Stimulated activated effector memory CD8-positive, alpha-beta T cell treated with anti-CD3 and anti-CD28 coated beads, Interleukin-12 subunit alpha, Interleukin-12 subunit beta, amount 100 ng/mL, for 72 hours (primary cell): ENCODE measurements at regions not wholly inside any gene's neighbourhood (a gene's known extent, or its start where the extent isn't known, plus 50 kb on each side); places are given as distances from the start of the nearest gene placed in this dataset.

Experiments used
- ATAC-seq: fragments of 150-1000 bp; cut with Tn5 transposase; 2 replicates; pipeline ENCODE4 v1.10.0; 2021
- DNase-seq, 2 donors: peaks; one replicate each; pipeline ENCODE4 v3.0.0; 2021 to 2022; ENCODE audit warnings: low spot score in 2 of 2
- H3K27ac Mint-ChIP-seq: one replicate; pipeline ENCODE4 v1.8.0; 2022; ENCODE audit warnings: mild to moderate bottlenecking, mixed read lengths
- H3K36me3 Mint-ChIP-seq: one replicate; pipeline ENCODE4 v1.8.0; 2022; ENCODE audit warnings: mild to moderate bottlenecking, mixed read lengths
- H3K4me1 Mint-ChIP-seq: one replicate; pipeline ENCODE4 v1.8.0; 2022; ENCODE audit warnings: mixed read lengths
- H3K4me3 Mint-ChIP-seq: one replicate; pipeline ENCODE4 v1.8.0; 2022; ENCODE audit warnings: mild to moderate bottlenecking, mixed read lengths
- H3K9me3 Mint-ChIP-seq: one replicate; pipeline ENCODE4 v1.8.0; 2022; ENCODE audit warnings: mixed read lengths

- DNase-seq (no peak), ATAC-seq (no peak)
- no peaks in the 10 kb centered on the region for H3K4me1 Mint-ChIP-seq
- H3K9me3 Mint-ChIP-seq, result peaks cover 13% of the 10 kb centered on the region
- H3K27ac Mint-ChIP-seq, result no peak overlapping the region
- H3K4me3 Mint-ChIP-seq, result no peak overlapping the region
- no peaks in the 10 kb centered on the region for H3K36me3 Mint-ChIP-seq
Measured at GRCh38 chr4:31126881-31127398, 406.8 kb downstream of the PCDH7 start.

DNA sequence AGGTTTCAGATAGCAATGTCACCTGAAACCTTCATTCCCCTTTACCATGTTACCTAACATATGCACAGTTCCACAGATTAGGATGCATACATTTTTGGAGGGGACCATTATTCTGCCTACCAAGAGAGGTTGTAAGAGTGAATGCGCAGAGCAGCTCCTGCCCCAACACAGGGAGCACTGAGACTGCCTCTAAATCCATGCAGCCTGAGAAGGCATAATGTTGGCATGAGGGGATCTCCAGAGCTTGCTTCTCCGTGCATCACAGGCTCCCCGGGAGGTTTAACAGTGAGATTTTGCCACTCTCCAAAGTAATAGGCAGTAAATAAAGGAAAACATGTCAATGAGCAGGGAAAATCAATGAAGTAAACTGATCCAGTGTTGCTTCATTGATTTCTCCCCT lies 410.8 kb downstream of the PCDH7 start:
- DNase-seq, result no peak
- Mint-ChIP-seq H3K9me3 (peaks cover 10% of the 10 kb centered on the region), H3K27ac (no peak overlapping the region), H3K4me1 (no peaks in the 10 kb centered on the region), H3K4me3 (no peak overlapping the region), H3K36me3 (no peaks in the 10 kb centered on the region)
- ATAC-seq, result no peak

- H3K4me3 Mint-ChIP-seq, result no peak overlapping the region
- no peaks in the 10 kb centered on the region for H3K36me3 Mint-ChIP-seq
- DNase-seq, result no peak
- H3K4me1 Mint-ChIP-seq, result no peaks in the 10 kb centered on the region
- ATAC-seq, result no peak
- H3K27ac Mint-ChIP-seq, result no peak overlapping the region
- peaks cover 9% of the 10 kb centered on the region for H3K9me3 Mint-ChIP-seq
Measured at GRCh38 chr4:31134720-31135119, 414.6 kb downstream of the PCDH7 start.

- no peaks in the 10 kb centered on the region for H3K4me1 Mint-ChIP-seq
- no peak overlapping the region for H3K27ac Mint-ChIP-seq
- DNase-seq (no peak), ATAC-seq (no peak)
- peaks cover 5% of the 10 kb centered on the region for H3K9me3 Mint-ChIP-seq
- H3K4me3 Mint-ChIP-seq, result no peak overlapping the region
- H3K36me3 Mint-ChIP-seq, result no peaks in the 10 kb centered on the region
Measured at GRCh38 chr4:31139767-31140166, 419.6 kb downstream of the PCDH7 start.

DNA sequence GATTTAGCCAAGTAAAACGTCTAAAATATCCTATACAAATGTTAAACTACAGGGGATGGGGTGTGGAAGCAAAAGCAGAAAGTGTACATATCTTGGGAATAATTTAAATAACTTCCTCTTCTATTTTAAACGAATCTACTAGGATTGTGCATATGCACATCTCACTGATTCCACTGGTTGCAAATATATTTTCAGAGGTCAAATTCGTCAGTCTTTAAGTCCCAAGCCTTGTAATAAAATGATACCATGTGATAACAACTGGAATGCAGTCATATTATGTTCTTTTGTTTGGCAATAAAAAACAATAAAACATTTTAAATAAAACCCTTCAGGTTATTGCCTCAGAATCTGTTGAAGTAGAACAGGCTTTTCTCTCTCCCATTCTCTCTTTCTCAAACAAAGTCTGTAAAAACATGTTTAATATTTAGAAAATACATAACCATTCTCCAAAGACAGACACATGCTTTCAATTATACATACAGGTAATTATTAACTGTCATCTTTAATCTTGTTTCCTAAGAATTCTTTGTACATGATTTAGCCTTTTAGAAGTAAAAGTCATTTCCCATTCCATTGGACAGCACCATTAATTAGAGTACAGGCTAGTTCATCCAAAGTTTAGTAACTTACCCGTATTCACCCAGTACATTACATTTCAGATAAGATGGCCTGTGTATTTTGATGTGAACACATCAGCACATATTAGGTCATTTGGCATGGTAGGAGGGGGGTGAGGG lies 421.1 kb downstream of the PCDH7 start:
- DNase-seq (no peak), ATAC-seq (no peak)
- no peak overlapping the region for H3K27ac Mint-ChIP-seq
- H3K4me3 Mint-ChIP-seq, result no peak overlapping the region
- peaks cover 7% of the 10 kb centered on the region for H3K9me3 Mint-ChIP-seq
- no peaks in the 10 kb centered on the region for H3K36me3 Mint-ChIP-seq
- no peaks in the 10 kb centered on the region for H3K4me1 Mint-ChIP-seq

DNA sequence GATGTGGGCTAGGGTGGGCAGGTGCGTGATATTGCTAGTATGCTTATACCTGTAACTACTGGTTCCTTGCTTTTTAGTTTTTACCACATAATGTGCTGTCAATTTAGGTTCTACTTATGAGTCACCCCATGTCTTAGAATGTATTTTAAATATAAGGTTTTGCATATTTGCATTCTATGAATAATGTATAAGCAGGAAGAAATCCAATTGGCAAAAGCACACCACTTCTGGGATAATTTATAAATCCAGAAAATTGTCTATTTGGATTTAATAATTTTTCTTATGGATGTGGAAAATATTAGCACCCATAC lies 421.6 kb downstream of the PCDH7 start:
- H3K4me3 Mint-ChIP-seq, result no peak overlapping the region
- H3K27ac Mint-ChIP-seq, result no peak overlapping the region
- H3K36me3 Mint-ChIP-seq, result no peaks in the 10 kb centered on the region
- H3K9me3 Mint-ChIP-seq, result peaks cover 9% of the 10 kb centered on the region
- DNase-seq, result no peak
- no peaks in the 10 kb centered on the region for H3K4me1 Mint-ChIP-seq
- no peak for ATAC-seq

- DNase-seq (no peak), ATAC-seq (no peak)
- Mint-ChIP-seq H3K27ac (no peak overlapping the region), H3K36me3 (no peaks in the 10 kb centered on the region), H3K4me3 (no peak overlapping the region), H3K4me1 (no peaks in the 10 kb centered on the region), H3K9me3 (peaks cover 8% of the 10 kb centered on the region)
Measured at GRCh38 chr4:31146366-31146765, 426.2 kb downstream of the PCDH7 start.

- H3K36me3 Mint-ChIP-seq, result no peaks in the 10 kb centered on the region
- peaks cover 11% of the 10 kb centered on the region for H3K9me3 Mint-ChIP-seq
Measured at GRCh38 chr4:31148990-31149389, 428.8 kb downstream of the PCDH7 start.

GRCh38 chr4:31156221-31156620 lies 436.1 kb downstream of the PCDH7 start:
- Mint-ChIP-seq H3K9me3 (peaks cover 8% of the 10 kb centered on the region), H3K36me3 (no peaks in the 10 kb centered on the region), H3K4me1 (no peaks in the 10 kb centered on the region), H3K27ac (no peak overlapping the region), H3K4me3 (no peak overlapping the region)
- no peak for ATAC-seq
- no peak for DNase-seq

More at GRCh38 chr4:31148990-31149389, 428.8 kb downstream of the PCDH7 start:
- Mint-ChIP-seq H3K4me1 (no peaks in the 10 kb centered on the region), H3K4me3 (no peak overlapping the region), H3K27ac (no peak overlapping the region)
- DNase-seq (no peak), ATAC-seq (no peak)

DNA sequence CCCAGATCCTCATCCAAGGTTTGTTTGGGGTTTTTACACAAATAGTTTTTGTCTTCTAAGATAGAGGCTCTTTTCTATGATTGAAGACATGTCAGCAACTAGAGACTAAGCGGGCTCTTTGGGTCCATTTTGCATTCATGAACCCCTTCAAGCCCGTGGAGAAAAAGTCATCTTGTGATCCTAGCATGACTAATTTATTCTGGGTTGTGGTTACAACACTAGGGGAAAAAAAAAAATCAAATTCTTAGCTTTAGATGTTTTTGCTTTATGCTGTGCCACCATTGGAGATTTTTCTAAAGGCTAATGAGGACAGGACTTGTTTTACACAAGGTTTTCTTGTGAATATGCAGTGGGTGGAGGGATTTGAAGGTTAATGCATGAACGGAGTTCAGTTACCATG lies 440.0 kb downstream of the PCDH7 start:
- no peak overlapping the region for H3K4me3 Mint-ChIP-seq
- no peak overlapping the region for H3K27ac Mint-ChIP-seq
- ATAC-seq (no peak), DNase-seq (no peak)
- H3K4me1 Mint-ChIP-seq, result no peaks in the 10 kb centered on the region
- peaks cover 14% of the 10 kb centered on the region for H3K9me3 Mint-ChIP-seq
- H3K36me3 Mint-ChIP-seq, result no peaks in the 10 kb centered on the region

- Mint-ChIP-seq H3K27ac (no peak overlapping the region), H3K36me3 (no peaks in the 10 kb centered on the region), H3K4me3 (no peak overlapping the region), H3K4me1 (no peaks in the 10 kb centered on the region), H3K9me3 (peaks cover 28% of the 10 kb centered on the region)
- no peak for DNase-seq
- no peak for ATAC-seq
Measured at GRCh38 chr4:31169846-31170245, 449.7 kb downstream of the PCDH7 start.

DNA sequence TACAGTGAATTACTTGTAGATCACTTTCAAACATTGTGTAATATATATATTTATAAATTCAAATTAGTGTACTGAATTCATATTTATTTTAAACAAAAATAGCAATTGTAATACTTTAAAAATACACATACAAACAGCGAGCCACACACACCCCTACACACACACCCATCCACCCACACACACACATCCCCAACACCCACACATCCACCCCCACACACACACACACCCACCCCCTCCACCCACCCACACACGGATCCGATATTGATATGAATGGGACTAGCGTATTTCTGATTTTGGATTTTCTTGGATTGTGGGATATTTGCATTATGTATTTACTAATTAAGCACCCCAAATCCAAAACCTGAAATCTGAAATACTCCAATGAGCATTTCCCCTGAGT lies 451.2 kb downstream of the PCDH7 start:
- Mint-ChIP-seq H3K36me3 (no peaks in the 10 kb centered on the region), H3K9me3 (peaks cover 25% of the 10 kb centered on the region), H3K27ac (no peak overlapping the region), H3K4me1 (no peaks in the 10 kb centered on the region), H3K4me3 (no peak overlapping the region)
- no peak for DNase-seq
- no peak for ATAC-seq

DNA sequence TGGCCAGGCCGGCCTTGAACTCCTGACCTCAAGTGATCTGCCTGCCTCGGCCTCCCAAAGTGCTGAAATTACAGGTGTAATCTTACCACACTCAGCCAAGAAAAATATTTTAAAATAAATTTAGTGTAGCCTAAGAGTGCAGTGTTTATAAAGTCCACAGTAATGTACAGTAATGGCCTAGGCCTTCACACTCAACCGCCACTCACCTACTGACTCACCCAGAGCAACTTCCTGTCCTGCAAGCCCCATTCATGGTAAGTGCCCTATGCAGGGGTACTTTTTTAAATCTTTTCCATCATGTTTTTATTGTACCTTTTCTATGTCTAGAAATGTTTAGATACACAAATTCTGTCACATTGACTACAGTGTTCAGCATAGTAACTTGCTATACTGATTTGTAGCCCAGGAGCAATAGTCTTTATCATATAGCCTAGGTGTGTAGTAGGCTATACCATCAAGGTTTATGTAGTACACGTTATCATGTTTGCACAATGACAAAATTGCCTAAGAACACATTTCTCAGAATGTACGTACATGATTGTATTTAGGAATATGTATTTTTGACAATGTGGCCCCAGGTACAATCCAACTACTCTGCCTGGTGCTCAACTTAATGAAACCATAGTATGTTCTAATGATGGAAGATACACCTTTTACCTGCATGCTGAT lies 455.2 kb downstream of the PCDH7 start:
- no peaks in the 10 kb centered on the region for H3K4me1 Mint-ChIP-seq
- H3K27ac Mint-ChIP-seq, result no peak overlapping the region
- no peak for ATAC-seq
- no peaks in the 10 kb centered on the region for H3K36me3 Mint-ChIP-seq
- no peak overlapping the region for H3K4me3 Mint-ChIP-seq
- DNase-seq, result no peak
- H3K9me3 Mint-ChIP-seq, result peaks cover 18% of the 10 kb centered on the region

- no peak overlapping the region for H3K4me3 Mint-ChIP-seq
- H3K27ac Mint-ChIP-seq, result no peak overlapping the region
- H3K4me1 Mint-ChIP-seq, result no peaks in the 10 kb centered on the region
- DNase-seq, result no peak
- H3K9me3 Mint-ChIP-seq, result peaks cover 12% of the 10 kb centered on the region
- no peak for ATAC-seq
- H3K36me3 Mint-ChIP-seq, result peaks cover 5% of the 10 kb centered on the region
Measured at GRCh38 chr4:31183256-31183655, 463.1 kb downstream of the PCDH7 start.

DNA sequence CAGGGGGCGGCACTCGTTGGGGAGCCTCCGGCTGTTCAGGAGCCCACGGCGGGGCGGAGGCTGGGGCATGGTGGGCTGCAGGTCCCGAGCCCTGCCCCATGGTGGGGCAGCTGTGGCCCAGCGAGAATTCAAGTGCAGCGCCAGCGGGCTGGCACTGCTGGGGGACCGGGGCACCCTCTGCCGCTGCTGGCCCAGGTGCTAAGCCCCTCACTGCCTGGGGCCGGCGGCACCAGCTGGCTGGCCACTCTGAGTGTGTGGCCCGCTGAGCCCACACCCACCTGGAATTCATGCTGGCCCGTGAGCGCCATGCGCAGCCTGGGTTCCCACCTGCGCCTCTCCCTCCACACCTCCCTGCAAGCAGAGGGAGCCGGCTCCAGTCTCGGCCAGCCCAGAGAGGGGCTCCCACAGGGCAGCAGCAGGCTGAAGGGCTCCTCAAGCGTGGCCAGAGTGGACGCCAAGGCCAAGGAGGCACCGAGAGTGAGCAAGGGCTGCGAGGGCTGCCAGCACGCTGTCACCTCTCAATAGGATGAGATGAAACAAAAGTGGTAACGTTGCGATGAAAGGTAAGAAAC lies 464.9 kb downstream of the PCDH7 start:
- peaks cover 5% of the 10 kb centered on the region for H3K36me3 Mint-ChIP-seq
- H3K9me3 Mint-ChIP-seq, result peaks cover 11% of the 10 kb centered on the region
- no peak for DNase-seq
- no peaks in the 10 kb centered on the region for H3K4me1 Mint-ChIP-seq
- no peak for ATAC-seq
- no peak overlapping the region for H3K4me3 Mint-ChIP-seq
- H3K27ac Mint-ChIP-seq, result no peak overlapping the region

DNA sequence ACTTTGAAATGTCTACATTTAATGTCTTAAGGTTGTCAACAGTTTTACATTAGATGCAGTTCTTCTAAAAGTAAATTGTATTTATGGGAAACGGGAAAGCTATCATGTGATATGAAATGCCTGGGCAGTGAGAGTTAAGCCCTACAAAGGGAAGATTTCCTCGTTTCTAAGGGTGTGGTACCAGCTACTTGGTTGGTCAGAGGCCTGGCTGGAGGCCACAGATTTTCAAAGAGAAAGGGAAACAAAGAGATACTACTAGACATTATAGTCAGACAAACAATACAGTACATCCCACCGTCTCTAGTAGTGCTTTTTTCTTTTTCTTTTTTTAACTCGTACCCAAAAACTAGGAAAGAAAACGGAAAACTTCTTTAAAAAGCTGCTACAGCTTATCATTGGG lies 467.8 kb downstream of the PCDH7 start:
- Mint-ChIP-seq H3K4me3 (no peak overlapping the region), H3K9me3 (peaks cover 11% of the 10 kb centered on the region), H3K4me1 (no peaks in the 10 kb centered on the region), H3K36me3 (peaks cover 4% of the 10 kb centered on the region), H3K27ac (no peak overlapping the region)
- ATAC-seq (no peak), DNase-seq (no peak)
